Neuronal stem cell (in vitro differentiated cells): ENCODE measurements at regions not wholly inside any gene's neighbourhood (a gene's known extent, or its start where the extent isn't known, plus 50 kb on each side); places are given as distances from the start of the nearest gene placed in this dataset.

Source experiments
- DNase-seq: peaks from one replicate; pipeline ENCODE4 v3.0.0-alpha.2; 2013; ENCODE audit warnings: low spot score
- H2AFZ ChIP-seq: one replicate; pipeline ENCODE4 v1.6.1; 2013; ENCODE audit warnings: mild to moderate bottlenecking, low read length, inconsistent platforms
- H2AK5ac ChIP-seq: 2 replicates; pipeline ENCODE4 v1.6.1; 2013; ENCODE audit warnings: low read depth, mild to moderate bottlenecking, inconsistent platforms, low read length, moderate library complexity, mixed read lengths
- H2BK120ac ChIP-seq: 2 replicates; pipeline ENCODE4 v1.6.1; 2013; ENCODE audit warnings: low read depth, mild to moderate bottlenecking, inconsistent platforms, low read length, moderate library complexity, mixed read lengths
- H2BK12ac ChIP-seq: one replicate; pipeline ENCODE4 v1.6.1; 2013; ENCODE audit warnings: low read length, inconsistent platforms
- H2BK15ac ChIP-seq: 2 replicates; pipeline ENCODE4 v1.6.1; 2013; ENCODE audit warnings: mild to moderate bottlenecking, low read length, inconsistent platforms, mixed read lengths
- H2BK5ac ChIP-seq: one replicate; pipeline ENCODE4 v1.6.1; 2013; ENCODE audit warnings: inconsistent platforms, mild to moderate bottlenecking, low read length, moderate library complexity
- H3K14ac ChIP-seq: one replicate; pipeline ENCODE4 v1.6.1; 2013; ENCODE audit warnings: low read length, inconsistent platforms
- H3K18ac ChIP-seq: 2 replicates; pipeline ENCODE4 v1.6.1; 2013; ENCODE audit warnings: low read length, inconsistent platforms
- H3K23ac ChIP-seq: 2 replicates; pipeline ENCODE4 v1.6.1; 2013; ENCODE audit warnings: low read depth, mild to moderate bottlenecking, mixed read lengths, low read length, inconsistent platforms; ENCODE audit not compliant: poor library complexity
- H3K27ac ChIP-seq: replicated peaks from 3 replicates; pipeline ENCODE4 v1.5.1; 2013; ENCODE audit warnings: low read length, inconsistent platforms
- H3K27me3 ChIP-seq, 3 experiments: 2 replicates each; pipeline ENCODE4 v1.6.1; 2013; ENCODE audit warnings: low read length in 3 of 3, mild to moderate bottlenecking in 2 of 3, inconsistent platforms in 1 of 3, low read depth in 1 of 3, mixed read lengths in 1 of 3, moderate library complexity in 1 of 3; ENCODE audit not compliant: control insufficient read depth in 3 of 3, insufficient read depth in 3 of 3
- H3K36me3 ChIP-seq, 2 donors: replicated peaks in 1 of 2; 2 replicates each; pipeline ENCODE4 v1.6.1; 2013; ENCODE audit warnings: low read length in 2 of 2; ENCODE audit not compliant: control insufficient read depth in 2 of 2, insufficient read depth in 2 of 2
- H3K4ac ChIP-seq: 2 replicates; pipeline ENCODE4 v1.6.1; 2013; ENCODE audit warnings: inconsistent platforms, mild to moderate bottlenecking, low read length, moderate library complexity
- H3K4me1 ChIP-seq, 2 donors: 1 replicate in 1 of 2; 2 replicates in 1 of 2; pipeline ENCODE4 v1.6.1; 2013; ENCODE audit warnings: low read length in 2 of 2, low read depth in 1 of 2; ENCODE audit not compliant: control insufficient read depth in 2 of 2, insufficient read depth in 1 of 2
- H3K4me2 ChIP-seq: one replicate; pipeline ENCODE4 v1.6.1; 2013; ENCODE audit warnings: mild to moderate bottlenecking, low read length, inconsistent platforms; ENCODE audit not compliant: insufficient read depth, poor library complexity, severe bottlenecking
- H3K4me3 ChIP-seq, 2 donors: 2 replicates each; pipeline ENCODE4 v1.5.1; 2013; ENCODE audit warnings: low read length in 2 of 2, mild to moderate bottlenecking in 2 of 2, inconsistent platforms in 1 of 2, moderate library complexity in 1 of 2
- H3K79me1 ChIP-seq: one replicate; pipeline ENCODE4 v1.6.1; 2013; ENCODE audit warnings: low read depth, mild to moderate bottlenecking, inconsistent platforms, low read length, moderate library complexity
- H3K9ac ChIP-seq: one replicate; pipeline ENCODE4 v1.6.1; 2013; ENCODE audit warnings: mild to moderate bottlenecking, low read depth, low read length, inconsistent platforms; ENCODE audit not compliant: poor library complexity
- H3K9me3 ChIP-seq, 2 donors: replicated peaks in 1 of 2; 2 replicates each; pipeline versions ENCODE3 to v1.6.1; 2013; ENCODE audit warnings: low read length in 2 of 2, mild to moderate bottlenecking in 2 of 2, inconsistent platforms in 1 of 2, low read depth in 1 of 2, mixed read lengths in 1 of 2, moderate library complexity in 1 of 2; ENCODE audit not compliant: control insufficient read depth in 2 of 2, insufficient read depth in 1 of 2
- H4K8ac ChIP-seq: one replicate; pipeline ENCODE4 v1.6.1; 2013; ENCODE audit warnings: low read depth, mild to moderate bottlenecking, inconsistent platforms, low read length, moderate library complexity
- H4K91ac ChIP-seq: one replicate; pipeline ENCODE4 v1.6.1; 2013; ENCODE audit warnings: low read length, low read depth, mild to moderate bottlenecking, inconsistent platforms; ENCODE audit not compliant: poor library complexity
- WGBS, 2 donors: extraction: QIAGEN DNeasy Blood & Tissue Kit; methylation state at CpG; one replicate each; pipeline ENCODE4 v1.1.7; 2013; ENCODE audit warnings: missing lambda C conversion rate in 2 of 2, mixed read lengths in 1 of 2; ENCODE audit not compliant: insufficient read length in 2 of 2, insufficient replicate concordance in 1 of 2; ENCODE audit errors: extremely low coverage in 2 of 2; 5-methylcytosine and 5-hydroxymethylcytosine counted together

DNA sequence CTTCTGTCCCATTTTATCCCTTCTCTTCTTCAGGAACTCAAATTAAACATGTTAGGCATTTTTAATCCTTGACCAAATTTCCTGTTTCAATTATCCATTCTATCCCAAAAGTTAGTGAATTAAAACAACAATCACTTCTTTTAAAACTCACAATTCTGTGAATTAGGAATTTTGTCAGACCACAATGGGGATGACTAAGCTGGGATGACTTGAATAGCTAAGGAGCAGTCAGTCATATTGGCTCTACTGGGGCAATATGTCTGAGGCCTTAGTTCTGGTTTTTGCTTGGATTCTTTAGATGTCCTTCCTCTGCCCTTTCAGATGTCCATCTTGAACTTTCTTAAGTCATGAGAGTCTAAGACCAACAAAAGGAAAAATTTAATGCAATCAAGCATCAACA lies 178.2 kb upstream of the TGFBR2 start:
- Histone ChIP-seq H2AFZ (no peak overlapping the region), H2BK12ac (no peak overlapping the region), H3K27me3 (no peaks in the 10 kb centered on the region), H3K23ac (no peak overlapping the region), H2BK5ac (no peak overlapping the region), H2BK15ac (no peak overlapping the region), H2AK5ac (no peak overlapping the region), H3K14ac (no peak overlapping the region), H3K27ac (no peak overlapping the region), H3K4ac (no peak overlapping the region), H3K4me3 (no peak overlapping the region), H3K4me2 (no peak overlapping the region), H3K4me1 (no peaks in the 10 kb centered on the region), H3K79me1 (no peaks in the 10 kb centered on the region), H3K18ac (no peak overlapping the region), H3K9ac (no peak overlapping the region), H2BK120ac (no peak overlapping the region), H3K36me3 (no peaks in the 10 kb centered on the region), H3K9me3 (no peaks in the 10 kb centered on the region), H4K91ac (no peak overlapping the region), H4K8ac (no peak overlapping the region)
- DNase-seq = no peak

GRCh38 chr3:30435861-30436331 lies 170.5 kb upstream of the TGFBR2 start:
- Histone ChIP-seq H3K9me3 (no peaks in the 10 kb centered on the region), H3K9ac (no peak overlapping the region), H3K36me3 (no peaks in the 10 kb centered on the region), H4K91ac (no peak overlapping the region), H3K14ac (no peak overlapping the region), H3K18ac (no peak overlapping the region), H2AK5ac (no peak overlapping the region), H3K27ac (no peak overlapping the region), H3K79me1 (no peaks in the 10 kb centered on the region), H2BK120ac (no peak overlapping the region), H4K8ac (no peak overlapping the region), H2BK15ac (no peak overlapping the region), H2AFZ (no peak overlapping the region), H2BK12ac (no peak overlapping the region), H3K4me1 (peaks cover 2 to 14% of the 10 kb centered on the region in 2 donors), H3K27me3 (no peaks in the 10 kb centered on the region), H3K4me2 (no peak overlapping the region), H3K23ac (no peak overlapping the region), H3K4ac (no peak overlapping the region), H3K4me3 (no peak overlapping the region), H2BK5ac (no peak overlapping the region)
- DNase-seq = no peak
- WGBS, 2 donors = no CpG with 5 or more reads among the region's 7 CpGs

- Histone ChIP-seq H3K18ac (no peak overlapping the region), H3K9me3 (no peaks in the 10 kb centered on the region), H2AK5ac (no peak overlapping the region), H2AFZ (peak overlapping the region; percentile 76), H3K27me3 (no peaks in the 10 kb centered on the region), H3K4me1 (peaks cover 2 to 16% of the 10 kb centered on the region in 2 donors), H3K4ac (no peak overlapping the region), H2BK12ac (no peak overlapping the region), H3K14ac (no peak overlapping the region), H3K23ac (no peak overlapping the region), H3K4me3 (no peak overlapping the region), H2BK5ac (no peak overlapping the region), H2BK15ac (no peak overlapping the region), H4K91ac (no peak overlapping the region), H3K9ac (no peak overlapping the region), H3K27ac (no peak overlapping the region), H3K79me1 (no peaks in the 10 kb centered on the region), H2BK120ac (no peak overlapping the region), H3K36me3 (no peaks in the 10 kb centered on the region), H4K8ac (no peak overlapping the region), H3K4me2 (no peak overlapping the region)
- WGBS, 2 donors = no CpG with 5 or more reads among the region's 4 CpGs
- DNase-seq = no peak
These were observed 169.2 kb upstream of the TGFBR2 start for GRCh38 chr3:30437171-30437601.

- H2BK120ac ChIP-seq = no peak overlapping the region
- H3K27ac ChIP-seq = no peak overlapping the region
These were observed 168.3 kb upstream of the TGFBR2 start for GRCh38 chr3:30438126-30438525.

More at GRCh38 chr3:30438126-30438525, 168.3 kb upstream of the TGFBR2 start:
- no peak overlapping the region for H3K23ac ChIP-seq
- no peak overlapping the region for H4K91ac ChIP-seq
- no CpG with 5 or more reads among the region's 2 CpGs for WGBS, 2 donors
- no peak overlapping the region for H4K8ac ChIP-seq
- no peak overlapping the region for H3K14ac ChIP-seq
- H3K4me2 ChIP-seq = no peak overlapping the region
- no peak for DNase-seq
- H2BK15ac ChIP-seq = no peak overlapping the region
- H2BK5ac ChIP-seq = no peak overlapping the region
- no peak overlapping the region for H2BK12ac ChIP-seq
- H2AFZ ChIP-seq = no peak overlapping the region
- H3K9me3 ChIP-seq = no peaks in the 10 kb centered on the region
- no peak overlapping the region for H3K4ac ChIP-seq
- H3K27me3 ChIP-seq = no peaks in the 10 kb centered on the region
- H3K4me3 ChIP-seq = no peak overlapping the region
- H3K79me1 ChIP-seq = no peaks in the 10 kb centered on the region
- H3K18ac ChIP-seq = no peak overlapping the region
- H3K9ac ChIP-seq = no peak overlapping the region
- peaks cover 2 to 16% of the 10 kb centered on the region in 2 donors for H3K4me1 ChIP-seq
- no peak overlapping the region for H2AK5ac ChIP-seq
- H3K36me3 ChIP-seq = no peaks in the 10 kb centered on the region
